ENCODE measurements at regions not wholly inside any gene's neighbourhood (a gene's known extent, or its start where the extent isn't known, plus 50 kb on each side); places are given as distances from the start of the nearest gene placed in this dataset.
A peak's percentile ranks its signal among the peaks of the same experiment; 100 is the strongest.

DNA sequence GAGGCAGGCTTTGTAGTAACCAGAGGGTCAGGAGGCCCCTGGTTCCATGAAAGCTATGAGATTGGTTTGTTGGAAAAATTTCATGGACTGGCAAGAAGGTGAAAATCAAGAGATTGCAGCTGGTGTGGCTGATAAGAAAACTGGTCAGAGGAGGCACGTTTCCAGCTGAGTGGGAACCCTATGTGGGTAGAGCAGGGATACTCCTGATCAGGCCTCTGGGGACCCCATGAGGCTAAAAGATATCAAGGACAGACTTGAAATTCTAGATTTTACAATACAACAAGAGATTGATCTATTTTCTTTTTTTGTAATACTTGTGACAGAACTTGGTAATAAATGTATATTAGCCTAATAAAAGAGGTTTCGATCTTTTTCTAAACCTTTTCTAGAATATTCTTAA, 1615.1 kb downstream of the DPP10 start:
- Histone ChIP-seq H3K4me3 (no peak overlapping the region), H3K4me1 (replicated peaks in 1 of 2) (no peaks in the 10 kb centered on the region), H3K27ac (no peak overlapping the region)
- ATAC-seq (replicated peaks in 6 of 8): no peak
- in situ Hi-C loops (cut with MboI; ENCODE audit: low pct_unique_long_range_greater_than_20kb in 2 of 9, low sequenced_read_pairs in 9 of 9, unreplicated experiment in 9 of 9): no loop called here
- WGBS, 10 experiments: 0 to 100% (median 64%) methylated on average over 1 to 2 of the region's 2 CpGs; no CpG with 5 or more reads in 1 of the 10 experiments

DNA sequence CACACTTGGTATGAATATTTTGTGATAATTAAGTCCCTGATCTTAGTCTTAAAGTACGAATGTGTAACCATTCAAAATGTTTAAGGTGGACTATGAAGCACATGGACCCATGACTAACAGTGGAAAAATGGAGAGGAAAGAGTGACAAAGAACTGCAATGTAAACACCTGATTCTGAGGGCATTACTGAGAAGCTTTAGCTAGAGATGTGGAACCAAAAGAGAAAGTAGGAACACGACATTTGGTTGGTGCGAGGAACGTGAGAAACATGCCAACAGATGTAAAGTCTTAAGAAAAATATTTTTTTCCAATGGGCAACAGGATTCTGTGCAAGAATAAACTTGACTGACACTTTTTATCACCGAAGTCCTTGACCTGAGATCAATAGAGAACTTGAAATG, 1618.6 kb downstream of the DPP10 start:
- H3K27ac ChIP-seq: no peak overlapping the region
- H3K4me3 ChIP-seq: no peak overlapping the region
- no peak for ATAC-seq (replicated peaks in 6 of 8)
- no peaks in the 10 kb centered on the region for H3K4me1 ChIP-seq (replicated peaks in 1 of 2)
- in situ Hi-C loops (cut with MboI; ENCODE audit: low pct_unique_long_range_greater_than_20kb in 2 of 9, low sequenced_read_pairs in 9 of 9, unreplicated experiment in 9 of 9): no loop called here
- WGBS, 10 experiments: 3 to 95% (median 50%) methylated on average over 1 to 5 of the region's 5 CpGs; no CpG with 5 or more reads in 1 of the 10 experiments

DNA sequence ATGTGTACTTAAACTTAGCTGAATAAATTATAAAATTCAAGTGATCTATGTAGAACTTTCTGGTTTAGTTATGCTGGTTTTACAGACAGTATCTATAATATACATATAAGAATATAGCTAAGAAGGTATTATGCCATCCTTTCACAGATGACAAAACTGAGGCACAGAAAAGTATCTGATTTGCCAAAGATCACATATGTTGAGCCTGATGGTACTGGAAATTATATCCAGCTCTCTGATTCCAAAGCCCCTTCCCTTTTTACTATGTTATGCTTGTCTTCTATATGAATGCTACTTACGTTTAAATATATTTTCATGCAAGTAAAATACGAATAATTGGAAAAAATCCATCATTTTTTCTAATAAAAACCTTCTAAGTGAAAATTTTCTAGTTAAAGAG, 1631.3 kb downstream of the DPP10 start:
- Histone ChIP-seq H3K27ac (no peak overlapping the region), H3K4me1 (replicated peaks in 1 of 2) (no peaks in the 10 kb centered on the region), H3K4me3 (no peak overlapping the region)
- 0 to 96% (median 64%) methylated on average over 2 of the region's 2 CpGs; no CpG with 5 or more reads in 1 of the 10 experiments for WGBS, 10 experiments
- in situ Hi-C loops (cut with MboI; ENCODE audit: low pct_unique_long_range_greater_than_20kb in 2 of 9, low sequenced_read_pairs in 9 of 9, unreplicated experiment in 9 of 9): no loop called here
- ATAC-seq (replicated peaks in 6 of 8): no peak

DNA sequence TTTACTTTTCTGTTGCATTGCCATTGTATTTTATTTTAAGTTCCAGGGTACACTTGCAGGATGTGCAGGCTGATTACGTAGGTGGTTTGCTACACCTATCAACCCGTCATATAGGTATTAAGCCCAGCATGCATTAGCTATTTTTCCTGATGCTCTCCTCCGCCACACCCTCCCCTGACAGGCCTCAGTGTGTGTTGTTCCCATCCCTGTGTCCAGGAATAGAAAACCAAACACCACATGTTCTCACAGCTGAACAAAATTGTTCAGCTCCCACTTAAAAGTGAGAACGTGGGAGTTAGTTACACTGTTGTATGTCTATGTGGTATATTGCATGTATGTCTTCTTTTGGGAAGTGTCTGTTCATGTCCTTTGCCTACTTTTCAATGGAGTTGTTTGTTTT, 1631.7 kb downstream of the DPP10 start:
- in situ Hi-C loops (cut with MboI; ENCODE audit: low pct_unique_long_range_greater_than_20kb in 2 of 9, low sequenced_read_pairs in 9 of 9, unreplicated experiment in 9 of 9): no loop called here
- no peak for ATAC-seq (replicated peaks in 6 of 8)
- Histone ChIP-seq H3K4me3 (no peak overlapping the region), H3K27ac (no peak overlapping the region), H3K4me1 (replicated peaks in 1 of 2) (no peaks in the 10 kb centered on the region)
- WGBS, 10 experiments: 7 to 100% (median 72%) methylated on average over 2 to 4 of the region's 4 CpGs

DNA sequence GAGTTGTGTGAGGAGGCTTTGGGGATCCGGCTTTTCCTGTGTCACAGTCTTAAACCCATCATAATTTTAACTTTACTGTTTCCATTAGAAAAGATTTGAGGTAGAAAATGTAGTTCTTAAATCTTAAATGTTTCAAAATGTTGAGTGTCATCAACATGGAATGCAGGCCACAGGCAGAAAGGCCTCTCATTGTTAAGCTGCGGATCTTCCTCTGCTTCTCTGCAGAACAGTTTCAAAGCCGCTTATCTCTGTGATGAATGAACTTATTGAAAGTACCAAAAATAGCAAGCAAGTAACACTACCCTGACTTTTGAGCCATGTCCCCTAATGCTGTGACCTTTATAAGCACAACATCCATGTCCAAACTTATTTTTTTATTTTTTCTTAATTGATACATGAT, 1645.8 kb downstream of the DPP10 start:
- ATAC-seq (replicated peaks in 6 of 8): no peak
- in situ Hi-C loops (cut with MboI; ENCODE audit: low pct_unique_long_range_greater_than_20kb in 2 of 9, low sequenced_read_pairs in 9 of 9, unreplicated experiment in 9 of 9): no loop called here
- no peak overlapping the region for H3K4me3 ChIP-seq
- no peak overlapping the region for H3K27ac ChIP-seq
- no peaks in the 10 kb centered on the region for H3K4me1 ChIP-seq (replicated peaks in 1 of 2)
- 0 to 100% (median 60%) methylated on average over 1 to 3 of the region's 3 CpGs; no CpG with 5 or more reads in 1 of the 10 experiments for WGBS, 10 experiments

DNA sequence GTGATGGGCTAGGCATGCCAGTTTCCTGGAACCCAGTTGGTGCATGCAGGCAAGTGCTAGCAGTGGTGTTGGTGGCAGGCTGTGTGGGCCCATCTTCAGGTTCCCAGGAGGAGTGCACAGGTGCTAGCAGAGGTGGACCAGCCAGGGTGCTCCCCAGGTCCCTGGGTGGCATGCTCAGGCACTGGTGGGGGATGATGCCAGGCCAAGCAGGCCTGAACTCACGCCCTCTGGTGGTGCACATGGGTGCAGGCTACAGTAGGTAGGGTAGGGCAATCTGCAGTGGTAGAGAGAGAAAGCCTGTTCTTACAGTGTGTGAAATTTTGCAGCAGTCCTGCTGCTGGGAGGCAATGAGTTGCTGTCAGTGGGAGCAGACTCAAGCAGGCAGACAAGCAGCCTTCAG, 1651.8 kb downstream of the DPP10 start:
- ATAC-seq (replicated peaks in 6 of 8): no peak
- 0 to 80% (median 20%) methylated on average over 1 of the region's 1 CpG; no CpG with 5 or more reads in 7 of the 10 experiments for WGBS, 10 experiments
- H3K4me1 ChIP-seq (replicated peaks in 1 of 2): no peaks in the 10 kb centered on the region
- in situ Hi-C loops (cut with MboI; ENCODE audit: low pct_unique_long_range_greater_than_20kb in 2 of 9, low sequenced_read_pairs in 9 of 9, unreplicated experiment in 9 of 9): no loop called here
- no peak overlapping the region for H3K4me3 ChIP-seq
- no peak overlapping the region for H3K27ac ChIP-seq

DNA sequence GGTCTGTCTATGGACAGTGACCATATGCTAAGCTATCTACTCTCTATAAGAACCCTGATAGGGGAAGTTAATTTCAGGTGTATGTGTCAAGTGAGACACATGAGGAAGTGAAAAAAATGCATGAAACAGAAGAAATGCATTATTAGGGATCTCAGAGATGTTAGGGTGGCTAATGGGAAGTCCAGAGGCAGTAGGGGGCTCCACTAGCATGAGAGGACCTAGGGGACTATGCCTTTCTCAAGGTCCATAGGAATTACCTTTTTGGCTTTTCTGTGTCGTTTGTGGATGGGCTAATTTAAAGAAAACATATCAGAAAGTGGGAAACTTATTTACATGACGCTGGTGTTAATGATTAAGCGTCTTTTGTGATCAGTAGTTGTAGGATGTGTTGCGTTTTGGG, 1653.2 kb downstream of the DPP10 start:
- WGBS, 10 experiments: 0 to 100% (median 61%) methylated on average over 1 to 4 of the region's 4 CpGs; no CpG with 5 or more reads in 2 of the 10 experiments
- Histone ChIP-seq H3K27ac (no peak overlapping the region), H3K4me3 (no peak overlapping the region), H3K4me1 (replicated peaks in 1 of 2) (no peaks in the 10 kb centered on the region)
- ATAC-seq (replicated peaks in 6 of 8): no peak
- in situ Hi-C loops (cut with MboI; ENCODE audit: low pct_unique_long_range_greater_than_20kb in 2 of 9, low sequenced_read_pairs in 9 of 9, unreplicated experiment in 9 of 9): no loop called here

DNA sequence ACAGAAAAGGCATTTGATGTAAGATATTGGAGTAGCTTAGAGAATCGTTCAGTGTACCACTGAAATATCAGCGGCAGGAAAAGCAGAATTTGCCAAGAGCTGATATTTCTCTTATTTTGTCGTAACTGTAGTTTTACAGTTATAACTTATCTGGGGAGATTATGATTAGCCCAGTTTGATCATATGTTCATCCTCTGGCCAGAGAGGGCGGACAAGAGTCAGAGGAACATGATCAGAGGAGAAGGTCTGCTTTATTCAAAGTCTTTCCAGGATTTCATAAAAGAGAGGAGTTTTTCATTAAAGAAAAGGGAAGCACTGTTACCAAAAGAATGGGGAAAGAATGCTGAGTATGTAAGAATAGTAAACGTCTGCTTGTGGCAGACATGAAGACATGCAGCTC, 1655.6 kb downstream of the DPP10 start:
- 0 to 84% (median 41%) methylated on average over 1 to 5 of the region's 5 CpGs; no CpG with 5 or more reads in 2 of the 10 experiments for WGBS, 10 experiments
- in situ Hi-C loops (cut with MboI; ENCODE audit: low pct_unique_long_range_greater_than_20kb in 2 of 9, low sequenced_read_pairs in 9 of 9, unreplicated experiment in 9 of 9): no loop called here

DNA sequence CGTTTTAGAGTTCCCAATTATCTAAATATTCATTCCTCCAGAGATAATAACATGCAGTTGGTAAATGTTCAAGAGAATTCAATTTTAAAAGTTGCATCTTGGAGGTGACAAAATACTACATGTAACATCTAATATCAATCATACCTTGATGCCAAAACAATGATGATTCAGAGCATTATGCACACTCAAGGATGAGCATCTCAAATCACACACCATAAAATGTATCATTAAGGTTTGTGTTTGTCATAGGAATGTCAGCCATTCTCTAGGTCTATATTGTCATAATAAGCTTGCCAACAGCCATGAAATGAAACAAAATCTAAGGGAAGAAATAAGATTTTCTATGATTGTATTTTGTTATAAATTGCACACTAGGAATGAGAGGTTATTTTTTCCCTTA, 1667.0 kb downstream of the DPP10 start:
- in situ Hi-C loops (cut with MboI; ENCODE audit: low pct_unique_long_range_greater_than_20kb in 2 of 9, low sequenced_read_pairs in 9 of 9, unreplicated experiment in 9 of 9): no loop called here
- Histone ChIP-seq H3K27ac (no peak overlapping the region), H3K4me1 (replicated peaks in 1 of 2) (no peaks in the 10 kb centered on the region), H3K4me3 (no peak overlapping the region)
- WGBS, 10 experiments: 0 to 83% (median 48%) methylated on average over 1 of the region's 1 CpG; no CpG with 5 or more reads in 2 of the 10 experiments
- no peak for ATAC-seq (replicated peaks in 6 of 8)

More for the DNA sequence above, 1655.6 kb downstream of the DPP10 start:
- ATAC-seq (replicated peaks in 6 of 8): no peak
- no peak overlapping the region for H3K27ac ChIP-seq
- H3K4me1 ChIP-seq (replicated peaks in 1 of 2): no peaks in the 10 kb centered on the region
- no peak overlapping the region for H3K4me3 ChIP-seq

DNA sequence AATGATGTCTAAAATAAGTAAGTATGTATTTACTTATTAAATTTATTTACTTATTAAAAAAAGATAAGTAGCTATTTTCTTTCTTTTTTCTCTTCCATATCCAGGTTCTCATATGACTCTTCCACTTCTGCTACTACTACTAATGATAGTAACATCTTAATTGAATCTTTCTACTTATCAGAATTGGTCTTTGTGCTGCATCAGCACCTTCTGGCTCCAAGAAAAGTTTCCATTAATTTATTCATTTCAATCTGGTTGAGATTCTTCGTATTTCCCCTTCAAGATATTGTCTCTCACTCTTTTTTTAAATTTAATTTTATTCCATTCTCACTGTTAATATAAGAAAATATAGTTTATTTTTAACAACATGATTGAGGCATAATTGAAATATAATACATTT, 1675.4 kb downstream of the DPP10 start:
- ATAC-seq (replicated peaks in 6 of 8): no peak

DNA sequence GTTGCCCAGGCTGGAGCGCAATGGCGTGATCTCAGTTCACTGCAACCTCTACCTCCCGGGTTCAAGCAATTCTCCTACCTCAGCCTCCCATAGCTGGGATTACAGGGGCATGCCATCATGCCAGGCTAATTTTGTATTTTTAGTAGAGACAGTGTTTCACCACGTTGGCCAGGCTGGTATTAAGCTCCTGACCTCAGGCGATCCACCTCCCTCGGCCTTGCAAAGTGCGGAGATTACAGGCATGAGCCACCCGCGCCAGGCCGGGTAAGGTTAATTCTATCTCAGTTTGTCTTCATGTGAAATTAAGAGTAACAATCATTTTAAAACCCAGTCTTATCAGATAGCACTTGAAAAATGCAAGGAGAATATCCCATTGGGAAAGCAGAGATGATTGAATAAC, 1681.7 kb upstream of the DDX18 start:
- in situ Hi-C loops (cut with MboI; ENCODE audit: low pct_unique_long_range_greater_than_20kb in 2 of 9, low sequenced_read_pairs in 9 of 9, unreplicated experiment in 9 of 9): no loop called here
- 0 to 84% (median 54%) methylated on average over 1 to 8 of the region's 10 CpGs; no CpG with 5 or more reads in 2 of the 10 experiments for WGBS, 10 experiments
- H3K4me3 ChIP-seq: no peak overlapping the region
- H3K27ac ChIP-seq: no peak overlapping the region
- H3K4me1 ChIP-seq (replicated peaks in 1 of 2): peaks cover 0 to 6% of the 10 kb centered on the region in 2 donors
- ATAC-seq (replicated peaks in 6 of 8): no peak

More for the DNA sequence above, 1675.4 kb downstream of the DPP10 start:
- 0 to 88% (median 23%) methylated on average over 1 of the region's 1 CpG; no CpG with 5 or more reads in 2 of the 10 experiments for WGBS, 10 experiments
- no peaks in the 10 kb centered on the region for H3K4me1 ChIP-seq (replicated peaks in 1 of 2)
- H3K4me3 ChIP-seq: no peak overlapping the region
- H3K27ac ChIP-seq: no peak overlapping the region
- in situ Hi-C loops (cut with MboI; ENCODE audit: low pct_unique_long_range_greater_than_20kb in 2 of 9, low sequenced_read_pairs in 9 of 9, unreplicated experiment in 9 of 9): no loop called here

DNA sequence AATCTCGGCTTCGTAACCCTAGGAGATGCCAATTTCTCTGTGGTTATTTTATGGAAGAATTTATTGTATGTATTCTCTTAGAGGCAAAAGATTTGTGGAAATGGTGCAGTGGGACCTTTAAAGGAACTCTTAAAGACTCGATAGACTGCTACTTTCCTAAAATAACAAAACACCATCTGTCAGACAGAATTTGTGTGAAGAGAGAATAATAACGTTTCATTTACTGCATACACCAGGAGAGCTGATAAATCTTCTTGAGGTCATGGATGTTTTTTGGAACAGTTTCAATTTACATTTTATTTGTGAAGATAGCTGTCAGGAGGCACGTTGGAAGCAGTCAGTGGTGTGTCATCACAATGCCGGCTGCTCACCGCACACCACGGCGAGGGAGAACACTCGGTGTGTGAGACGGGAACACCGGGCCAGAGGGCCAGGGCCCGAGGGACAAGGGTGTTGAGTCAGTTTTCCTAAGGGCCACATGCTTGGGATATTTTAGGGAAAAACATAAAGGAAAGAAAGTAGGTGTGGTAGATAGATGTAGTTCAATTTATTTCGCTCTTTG, 1681.0 kb upstream of the DDX18 start:
- in situ Hi-C loops (cut with MboI; ENCODE audit: low pct_unique_long_range_greater_than_20kb in 2 of 9, low sequenced_read_pairs in 9 of 9, unreplicated experiment in 9 of 9): no loop called here
- peaks cover 0 to 6% of the 10 kb centered on the region in 2 donors for H3K4me1 ChIP-seq (replicated peaks in 1 of 2)
- peak in 3 of 8 experiments; percentile 26 to 55 (median 50) for ATAC-seq (replicated peaks in 6 of 8)
- no peak overlapping the region for H3K27ac ChIP-seq
- H3K4me3 ChIP-seq: no peak overlapping the region
- WGBS, 10 experiments: 0 to 87% (median 70%) methylated on average over 3 to 14 of the region's 14 CpGs; no CpG with 5 or more reads in 1 of the 10 experiments

DNA sequence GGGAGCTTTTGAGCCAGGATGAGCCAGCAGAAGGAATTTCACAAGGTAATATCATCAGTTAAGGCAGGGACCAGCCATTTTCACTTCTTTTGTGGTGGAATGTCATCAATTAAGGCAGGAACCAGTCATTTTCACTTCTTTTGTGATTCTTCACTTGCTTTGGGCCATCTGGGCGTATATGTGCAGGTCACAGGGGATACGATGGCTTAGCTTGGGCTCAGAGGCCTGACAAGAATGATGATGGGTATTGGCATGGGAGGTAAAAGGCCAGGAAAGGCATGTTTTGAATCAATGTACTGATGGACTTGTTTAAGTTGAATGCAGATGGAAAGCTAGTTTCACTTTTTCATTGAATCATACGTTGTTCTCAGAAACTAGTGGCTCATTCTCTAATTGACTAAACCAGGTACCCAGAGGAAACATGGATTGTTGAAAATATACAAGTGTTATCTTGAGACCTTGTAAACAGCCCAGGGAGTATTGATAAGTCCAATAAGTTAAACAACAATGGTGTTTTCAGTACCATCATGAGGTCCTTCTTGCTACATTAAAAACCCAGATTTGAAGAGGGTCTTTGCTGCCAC, 1672.5 kb upstream of the DDX18 start:
- in situ Hi-C loops (cut with MboI; ENCODE audit: low pct_unique_long_range_greater_than_20kb in 2 of 9, low sequenced_read_pairs in 9 of 9, unreplicated experiment in 9 of 9): no loop called here

More for the DNA sequence above, 1672.5 kb upstream of the DDX18 start:
- Histone ChIP-seq H3K4me3 (no peak overlapping the region), H3K4me1 (replicated peaks in 1 of 2) (peaks cover 10 to 20% of the 10 kb centered on the region in 2 donors), H3K27ac (no peak overlapping the region)
- WGBS, 10 experiments: 0 to 63% (median 40%) methylated on average over 1 to 3 of the region's 3 CpGs; no CpG with 5 or more reads in 3 of the 10 experiments
- no peak for ATAC-seq (replicated peaks in 6 of 8)

All from motor neuron (in vitro differentiated cells).